Skeletal muscle cell (primary cell): ENCODE measurements at regions not wholly inside any gene's neighbourhood (a gene's known extent, or its start where the extent isn't known, plus 50 kb on each side); places are given as distances from the start of the nearest gene placed in this dataset.
A peak's percentile ranks its signal among the peaks of the same experiment; 100 is the strongest.

ENCODE experiments used
- DNase-seq: peaks from one replicate; pipeline ENCODE4 v3.0.0-alpha.2; 2010; ENCODE audit warnings: low read depth
- H3K4me3 ChIP-seq: 2 replicates; pipeline ENCODE4 v1.5.1; 2011; ENCODE audit warnings: low read depth, mild to moderate bottlenecking, control low read depth, low read length, moderate library complexity

DNA sequence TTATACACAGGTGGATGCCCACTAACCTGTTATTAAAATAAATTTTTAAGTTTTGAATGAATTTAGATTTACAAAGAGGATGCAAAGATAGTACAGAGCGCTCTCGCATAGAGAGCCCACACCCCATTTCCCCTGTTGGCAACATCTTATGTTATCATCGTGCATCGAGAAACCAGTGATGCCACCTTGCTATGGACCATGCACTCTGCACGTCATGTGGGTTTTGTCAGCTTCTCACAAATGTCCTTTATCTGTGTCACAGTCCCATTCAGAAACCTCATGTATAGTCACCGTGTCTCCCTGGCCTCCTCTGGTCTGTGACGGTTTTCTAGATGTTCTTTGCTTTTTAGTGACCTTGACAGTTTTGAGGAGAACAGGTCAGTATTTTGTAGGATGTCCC lies 60.0 kb downstream of the ING1 start:
- no peak for DNase-seq
- H3K4me3 ChIP-seq, result no peak overlapping the region

DNA sequence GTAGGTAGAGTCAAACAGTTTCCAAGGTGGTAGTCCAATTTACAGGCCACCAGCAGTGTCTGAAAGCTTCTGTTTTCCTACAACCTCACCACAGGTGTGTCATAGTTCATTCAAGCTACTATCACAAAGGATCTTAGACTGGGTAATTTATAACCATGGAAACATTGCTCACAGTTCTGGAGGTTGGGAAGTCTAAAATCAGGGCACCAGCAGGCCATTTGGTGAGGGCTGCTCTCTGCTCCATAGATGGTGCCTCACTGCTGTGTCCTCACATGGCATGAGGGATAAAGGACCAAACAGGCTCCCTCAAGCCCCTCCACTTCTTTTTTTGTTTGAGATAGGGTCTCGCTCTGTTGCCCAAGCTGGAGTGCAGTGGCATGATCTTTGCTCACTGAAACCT lies 60.6 kb downstream of the ING1 start:
- DNase-seq, result no peak

DNA sequence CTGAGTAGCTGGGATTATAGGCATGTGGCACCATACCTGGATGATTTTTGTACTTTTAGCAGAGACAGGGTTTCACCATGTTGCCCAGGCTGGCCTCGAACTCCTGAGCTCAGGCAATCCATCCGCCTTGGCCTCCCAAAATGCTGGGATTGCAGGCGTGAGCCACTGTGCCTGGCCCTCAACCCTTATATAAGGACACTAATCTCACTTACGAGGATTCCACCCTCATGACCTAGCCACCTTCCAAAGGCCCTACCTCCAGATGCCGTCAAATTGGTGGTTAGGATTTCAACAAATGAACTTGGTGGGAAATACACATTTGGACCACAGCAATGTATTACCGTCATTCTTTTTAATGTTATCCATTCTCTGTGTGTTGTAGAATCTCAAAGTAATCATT lies 61.0 kb downstream of the ING1 start:
- H3K4me3 ChIP-seq, result no peak overlapping the region
- DNase-seq, result no peak

More for the DNA sequence above, 60.6 kb downstream of the ING1 start:
- H3K4me3 ChIP-seq, result no peak overlapping the region

DNA sequence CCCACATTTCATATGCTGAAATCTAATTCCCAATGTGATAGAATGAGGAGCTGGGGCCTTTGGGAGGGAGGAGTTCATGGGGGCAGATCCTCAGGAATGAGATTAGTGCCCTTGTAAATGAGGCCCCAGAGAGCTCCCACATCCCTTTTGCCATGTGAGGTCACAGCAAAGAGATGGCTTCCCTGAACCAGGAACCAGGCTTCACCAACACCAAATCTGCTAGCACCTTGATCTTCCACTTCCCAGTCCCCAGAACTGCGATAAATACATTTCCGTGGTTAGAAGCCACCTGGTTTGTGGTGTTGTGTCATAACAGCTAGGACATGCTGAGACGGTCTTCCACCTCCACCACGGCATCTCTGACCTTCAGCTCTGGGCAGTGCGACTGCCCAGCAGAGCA lies 62.1 kb downstream of the ING1 start:
- no peak for DNase-seq
- H3K4me3 ChIP-seq, result no peak overlapping the region

DNA sequence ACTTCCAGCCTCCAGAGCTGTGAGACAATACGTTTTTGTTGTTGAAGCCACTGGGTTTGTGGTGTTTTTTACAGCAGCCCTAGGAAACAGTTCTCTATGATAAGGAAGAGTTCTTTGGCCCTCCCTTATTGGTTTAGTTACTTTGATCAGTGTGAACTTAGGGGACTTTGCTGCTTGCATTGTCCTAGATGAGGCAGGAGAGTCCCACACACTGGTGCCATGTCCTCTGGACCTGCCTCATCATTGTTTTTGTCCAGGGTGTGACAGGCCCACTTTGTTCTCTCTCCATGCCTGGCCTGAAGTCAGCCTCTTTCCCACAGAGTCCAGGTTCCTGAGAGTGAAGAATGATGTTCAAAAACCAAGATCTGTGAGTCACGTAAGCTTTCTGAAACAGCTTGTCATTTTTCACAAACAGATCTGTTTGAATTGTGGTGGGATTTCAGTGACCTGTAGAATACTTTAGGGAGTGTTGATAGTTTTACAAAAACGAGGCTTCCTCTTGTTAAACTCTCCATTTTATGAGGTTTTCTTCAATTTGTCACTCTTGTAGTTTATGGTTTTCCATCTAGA lies 63.8 kb downstream of the ING1 start:
- no peak for DNase-seq
- H3K4me3 ChIP-seq, result no peak overlapping the region

DNA sequence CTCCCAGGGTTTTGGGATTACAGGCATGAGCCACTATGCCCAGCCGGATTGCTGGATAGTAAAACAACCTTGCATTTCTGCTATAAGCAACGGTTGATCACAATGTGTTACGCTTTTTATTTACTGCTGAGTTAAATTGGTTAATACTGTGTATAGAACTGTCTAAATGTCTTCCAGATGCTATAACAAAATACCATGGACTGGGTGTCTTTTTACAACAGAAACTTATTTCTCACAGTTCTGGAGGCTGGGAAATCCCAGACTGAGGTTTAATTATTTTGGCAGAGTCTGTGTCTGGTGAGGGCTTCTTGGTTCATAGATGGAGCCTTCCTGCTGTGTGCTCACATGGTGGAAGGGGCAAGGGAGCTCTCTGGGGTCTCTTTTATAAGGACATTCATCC lies 65.5 kb downstream of the ING1 start:
- H3K4me3 ChIP-seq, result no peak overlapping the region
- DNase-seq, result no peak

DNA sequence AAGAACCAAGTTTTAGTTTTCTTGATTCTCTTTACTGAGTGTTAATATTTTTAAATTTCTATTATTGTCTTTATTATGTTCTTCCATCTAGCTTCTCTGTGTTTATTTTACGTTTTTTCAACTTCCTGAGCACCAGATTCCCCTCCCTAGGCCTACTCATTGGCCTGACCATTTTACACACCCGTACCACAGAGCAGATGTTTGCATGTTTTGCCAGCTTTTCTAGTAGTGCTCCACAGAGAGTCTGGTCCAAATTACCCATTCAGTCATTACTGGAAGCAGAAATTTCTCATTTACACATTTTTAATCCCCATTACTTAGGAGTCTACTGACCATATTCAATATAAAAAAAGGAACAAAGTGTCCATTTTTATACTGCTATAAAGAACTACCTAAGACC lies 66.9 kb downstream of the ING1 start:
- DNase-seq, result no peak
- no peak overlapping the region for H3K4me3 ChIP-seq

DNA sequence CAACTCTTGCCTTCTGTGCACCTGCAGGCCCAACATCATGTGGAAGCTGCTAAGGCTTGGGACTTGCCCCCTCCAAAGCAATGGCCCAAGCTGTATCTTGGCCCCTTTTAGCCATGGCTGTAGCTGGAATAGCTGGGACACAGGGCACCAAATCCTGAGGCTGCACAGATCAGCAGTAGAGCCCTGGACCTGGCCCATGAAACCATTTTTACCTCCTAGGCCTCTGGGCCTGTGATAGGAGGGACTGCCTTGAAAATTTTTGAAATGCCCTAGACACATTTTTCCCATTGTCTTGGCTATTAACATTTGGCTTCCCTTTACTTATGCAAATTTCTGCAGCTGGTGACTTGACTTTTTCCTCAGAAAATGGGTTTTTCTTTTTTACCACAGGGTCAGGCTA lies 68.7 kb downstream of the ING1 start:
- DNase-seq, result no peak
- no peak overlapping the region for H3K4me3 ChIP-seq

DNA sequence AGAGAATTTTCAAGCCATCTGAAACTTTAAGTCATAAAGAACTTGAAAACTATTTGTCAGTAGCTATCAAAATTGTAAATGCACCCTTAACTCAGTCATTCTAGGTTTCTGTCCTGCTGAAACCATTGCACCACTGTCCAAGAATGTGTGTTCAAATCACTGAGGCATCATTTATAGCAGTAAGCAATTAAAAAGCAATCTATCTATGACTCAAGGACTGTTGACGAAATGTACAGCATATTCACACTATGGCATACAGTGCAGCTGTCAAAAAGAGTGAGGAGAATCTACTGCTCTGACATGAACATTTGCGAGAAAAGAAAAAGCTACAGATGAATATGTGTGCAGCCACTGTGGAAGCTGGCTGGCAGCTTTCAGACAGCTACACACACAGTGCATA lies 71.2 kb downstream of the ING1 start:
- DNase-seq, result no peak
- H3K4me3 ChIP-seq, result no peak overlapping the region

DNA sequence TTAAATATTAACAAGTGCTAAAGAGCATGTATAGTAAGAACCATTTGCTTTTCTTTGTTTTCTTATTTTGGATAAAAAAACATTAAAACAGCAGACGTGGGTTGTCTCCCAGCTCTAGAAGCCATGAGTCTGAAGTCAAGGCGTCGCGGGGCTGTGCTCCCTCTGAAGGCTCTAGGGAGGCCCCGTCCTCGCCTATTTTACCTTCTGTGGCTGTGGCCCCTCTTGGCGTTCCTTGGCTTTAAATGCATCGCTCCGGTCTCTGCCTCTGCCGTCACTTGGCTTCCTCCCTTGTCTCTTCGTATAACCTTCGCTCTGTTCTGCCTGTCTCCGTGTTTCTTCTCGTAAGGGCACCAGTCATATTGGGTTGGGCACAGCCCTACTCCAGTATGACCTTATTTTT lies 75.3 kb downstream of the ING1 start:
- no peak overlapping the region for H3K4me3 ChIP-seq
- no peak for DNase-seq

DNA sequence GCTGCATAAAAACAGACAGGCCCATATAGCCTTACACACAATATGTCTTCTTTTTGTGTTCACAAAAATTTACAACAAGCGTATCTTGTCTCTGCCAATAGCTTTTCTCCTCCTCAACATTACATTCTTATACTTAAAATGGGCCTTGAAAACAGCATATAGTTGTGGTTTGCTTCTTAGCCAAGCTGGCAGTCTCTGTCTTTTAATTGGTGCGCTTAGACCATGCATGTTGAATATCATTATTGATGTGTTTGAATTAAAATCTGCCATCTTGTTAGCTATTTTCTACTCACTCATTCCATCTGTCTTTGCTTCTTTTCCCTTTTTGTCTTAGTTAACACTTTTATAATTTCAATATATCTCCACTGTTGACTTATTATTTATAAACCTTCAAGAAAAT lies 76.4 kb downstream of the ING1 start:
- no peak for DNase-seq
- H3K4me3 ChIP-seq, result no peak overlapping the region

DNA sequence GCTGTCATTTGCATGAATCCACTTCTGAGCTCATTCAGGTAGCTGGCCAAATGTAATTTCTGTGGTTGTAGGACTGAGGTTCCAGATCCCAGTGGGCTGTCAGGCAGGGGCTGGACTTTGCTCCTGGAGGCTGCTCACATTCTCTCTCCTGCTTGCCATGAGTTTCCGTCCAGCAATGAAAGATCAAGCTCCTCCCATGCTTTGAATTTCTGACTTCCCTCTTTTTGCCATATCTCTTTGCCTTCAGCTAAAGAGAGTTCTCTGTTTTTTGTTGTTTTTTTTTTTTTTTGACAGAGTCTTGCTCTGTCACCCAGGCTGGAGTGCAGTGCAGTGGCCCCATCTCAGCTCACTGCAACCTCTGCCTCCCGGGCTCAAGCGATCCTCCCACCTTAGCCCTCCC lies 76.9 kb downstream of the ING1 start:
- DNase-seq, result no peak
- H3K4me3 ChIP-seq, result no peak overlapping the region

DNA sequence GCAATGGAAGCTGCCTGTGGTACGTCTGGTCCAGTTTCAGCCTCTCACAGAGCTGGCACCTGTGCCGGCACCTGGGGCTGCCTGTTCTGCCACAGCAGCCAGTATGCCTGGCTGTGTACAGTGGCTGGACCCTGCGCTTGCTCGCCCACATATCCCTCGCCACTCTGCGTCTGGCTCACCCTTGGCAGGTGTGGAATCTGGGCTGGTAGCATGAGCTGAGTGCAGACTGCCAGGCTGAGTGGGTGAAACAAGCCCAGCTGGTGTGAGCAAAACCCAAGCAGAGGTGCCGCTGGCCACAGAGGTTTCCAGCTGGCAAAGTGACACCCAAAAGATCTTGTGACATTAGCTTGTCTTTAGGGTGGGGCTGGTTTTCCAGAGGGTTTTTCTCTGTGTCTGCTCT lies 80.7 kb downstream of the ING1 start:
- DNase-seq, result no peak

DNA sequence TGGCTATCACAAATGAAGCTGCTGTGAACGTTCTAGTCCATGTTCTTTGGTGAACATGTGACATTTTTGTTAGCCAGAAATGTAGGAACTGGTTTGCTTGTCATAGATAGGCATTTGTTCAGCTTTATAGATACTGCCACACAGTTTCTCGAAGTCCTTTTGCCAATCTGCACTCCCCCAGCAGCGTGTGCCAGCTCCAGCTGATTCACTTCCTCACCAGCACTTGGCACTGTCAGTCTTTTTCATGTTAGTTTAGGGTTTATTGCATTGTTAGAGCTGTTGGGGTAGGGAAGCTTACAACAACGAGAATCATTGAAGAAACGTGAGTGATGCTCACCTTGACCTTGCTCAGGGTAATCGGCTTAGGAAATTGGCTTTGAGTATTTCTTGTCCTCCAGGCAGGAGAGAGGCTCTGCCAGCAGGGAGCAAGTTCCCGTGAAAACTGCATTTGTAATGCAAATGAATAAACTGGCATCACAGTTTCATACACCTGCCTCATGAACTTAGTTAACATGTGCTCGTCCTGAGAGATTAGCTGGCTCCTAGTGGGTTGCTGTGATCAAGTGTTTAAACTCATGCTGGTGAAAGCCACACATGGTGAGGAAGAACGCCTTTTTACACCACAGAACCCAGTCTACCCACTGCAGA lies 83.9 kb downstream of the ING1 start:
- H3K4me3 ChIP-seq, result no peak overlapping the region
- DNase-seq, result no peak

More for the DNA sequence above, 80.7 kb downstream of the ING1 start:
- H3K4me3 ChIP-seq, result no peak overlapping the region

DNA sequence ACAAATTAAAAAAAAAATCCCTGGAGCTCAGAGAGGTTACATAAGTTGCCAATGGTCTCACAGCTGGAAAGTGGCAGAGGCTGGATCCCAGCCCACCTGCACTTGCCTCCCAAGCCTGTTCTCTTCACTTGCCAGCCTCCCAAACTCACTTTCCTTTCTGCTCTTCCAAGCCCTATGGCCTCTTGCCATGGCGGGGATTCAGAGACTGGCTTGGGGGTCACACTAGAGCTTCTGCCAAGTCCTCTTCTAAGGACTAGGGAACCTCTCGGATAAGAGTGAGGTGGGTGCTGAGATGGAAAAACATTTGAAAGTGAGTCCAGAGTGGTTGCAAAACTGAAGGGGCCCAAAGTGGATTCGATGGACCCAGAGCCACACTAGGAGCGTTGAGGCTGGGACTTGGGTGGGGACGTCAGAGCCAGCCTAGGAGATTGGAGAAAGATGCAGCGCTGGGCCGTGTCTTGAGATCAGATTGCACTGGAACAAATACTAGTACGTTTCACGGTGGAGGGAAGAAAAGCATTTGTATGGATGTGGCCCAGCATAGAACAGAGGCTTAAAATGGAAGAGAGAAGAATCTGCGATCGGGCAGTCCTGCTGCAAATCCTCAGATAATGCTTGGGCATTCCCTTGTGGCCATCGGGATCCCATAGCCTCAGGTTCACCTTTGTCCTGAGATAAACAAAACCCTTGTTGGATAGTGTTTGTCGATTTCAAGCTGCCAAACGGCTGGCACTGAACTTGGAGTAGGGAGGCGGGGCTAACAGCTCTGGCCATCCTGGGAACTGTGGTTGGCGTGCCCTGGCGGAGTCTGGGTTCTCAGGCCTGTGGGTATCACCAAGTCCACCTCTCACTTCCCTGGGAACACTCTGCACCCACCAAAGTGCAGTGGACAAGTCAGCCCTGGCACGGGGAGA lies 84.8 kb downstream of the ING1 start:
- no peak for DNase-seq
- H3K4me3 ChIP-seq, result no peak overlapping the region

DNA sequence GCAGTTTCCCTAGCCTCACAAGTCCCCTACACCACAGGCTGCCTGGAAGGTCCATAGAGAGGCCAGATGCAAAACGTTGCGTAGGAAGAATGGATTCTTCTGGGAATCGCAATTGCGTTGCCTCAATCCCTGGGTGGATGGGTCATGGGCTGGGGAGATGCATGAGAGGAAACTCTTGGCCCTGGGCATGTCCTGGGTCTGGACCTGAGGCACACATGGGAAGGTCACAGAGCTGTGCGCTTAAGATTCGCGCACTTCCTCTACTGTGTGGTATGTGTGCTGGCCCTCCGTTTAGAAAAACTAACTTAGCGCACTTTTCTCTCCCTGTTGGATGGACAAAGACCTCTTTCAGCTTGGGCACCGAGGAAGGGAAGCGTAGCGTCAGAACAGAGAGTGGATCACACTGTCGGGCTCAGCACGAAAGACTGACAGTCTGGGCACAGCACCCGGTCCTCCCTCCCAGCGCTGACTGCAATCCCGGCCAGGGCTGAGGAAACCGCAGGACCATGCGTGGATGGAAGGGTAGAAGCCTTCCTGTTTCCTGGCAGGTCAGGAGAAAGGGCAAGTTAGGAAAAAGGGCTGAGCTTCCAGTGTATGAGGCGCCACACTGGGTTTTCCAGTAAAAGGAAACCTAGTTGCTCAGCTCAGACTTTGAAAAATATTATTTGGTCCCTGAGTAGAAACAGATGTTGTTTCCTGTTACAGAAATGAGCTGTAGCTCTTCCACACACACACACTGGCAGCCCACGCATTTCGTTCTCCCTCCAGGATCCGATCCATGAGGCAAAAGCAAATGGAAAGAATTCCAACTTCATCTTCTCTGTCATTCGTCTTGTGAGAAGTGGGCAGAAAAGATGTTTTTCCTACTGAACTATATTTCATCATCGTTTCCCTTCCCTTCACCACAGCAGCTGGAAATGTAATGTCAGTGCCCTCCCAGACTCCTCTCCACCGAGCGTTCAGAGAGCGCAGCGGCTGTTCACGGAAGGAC lies 86.0 kb downstream of the ING1 start:
- peak overlapping the region; percentile 40 for H3K4me3 ChIP-seq

DNA sequence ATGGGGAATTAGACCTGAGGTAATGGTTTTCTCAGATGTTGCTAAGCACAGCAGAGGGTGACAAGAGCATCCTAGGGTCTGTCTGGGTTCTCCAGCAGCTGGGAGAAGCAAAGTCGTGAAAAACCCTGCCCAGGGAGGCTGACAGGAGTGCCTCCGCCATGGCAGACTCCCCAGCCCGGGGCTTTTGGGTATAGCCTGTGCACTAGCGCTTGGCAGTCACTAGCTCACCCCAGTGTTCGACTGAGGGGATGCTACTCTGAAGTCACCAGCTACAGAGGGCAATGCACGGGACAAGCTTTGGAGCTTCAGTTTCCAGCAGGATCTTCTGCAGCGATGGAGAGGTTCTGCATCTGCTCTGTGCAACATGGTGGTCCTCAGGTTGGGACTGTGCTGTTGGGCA lies 87.5 kb downstream of the ING1 start:
- DNase-seq, result no peak
- no peak overlapping the region for H3K4me3 ChIP-seq

More for the DNA sequence above, 86.0 kb downstream of the ING1 start:
- peak; percentile 80 for DNase-seq

DNA sequence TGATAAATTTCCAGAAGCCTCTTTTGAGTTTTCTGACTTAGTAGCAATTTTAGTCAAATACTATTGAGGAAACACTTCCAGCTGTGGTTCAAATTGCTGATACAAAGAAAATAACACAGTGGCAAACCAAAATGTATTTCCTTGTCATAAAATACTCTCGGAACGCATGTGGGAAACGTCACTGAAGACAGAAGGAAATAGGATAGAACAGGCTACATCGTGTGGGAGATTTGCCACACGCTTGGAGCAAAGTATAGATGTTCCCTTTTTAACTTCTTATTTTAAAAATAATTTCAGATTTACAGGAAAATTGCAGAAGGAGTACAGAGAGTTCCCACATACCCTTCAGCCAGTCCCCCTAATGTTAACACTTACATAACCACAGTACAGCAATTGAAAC lies 88.8 kb downstream of the ING1 start:
- no peak overlapping the region for H3K4me3 ChIP-seq
- no peak for DNase-seq

DNA sequence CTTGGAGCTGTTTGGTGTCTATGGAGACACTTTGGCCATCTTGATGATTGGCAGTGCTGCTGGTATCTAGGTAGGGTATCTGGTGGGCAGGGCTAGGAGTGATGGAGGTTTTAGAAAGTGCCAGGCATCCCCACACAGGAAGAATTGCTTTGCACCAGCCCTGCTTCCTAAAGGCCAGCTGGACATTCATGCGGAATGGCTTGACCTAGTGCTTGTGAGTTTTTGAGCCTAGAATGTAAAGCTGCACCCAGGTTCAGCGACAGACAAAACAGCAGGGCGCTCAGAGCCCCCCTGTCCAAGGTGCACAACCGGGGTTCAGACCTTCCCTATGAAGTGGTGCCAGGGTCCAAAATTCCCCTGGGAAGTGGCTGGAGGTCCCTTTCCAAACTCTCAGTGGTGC lies 93.1 kb downstream of the ING1 start:
- no peak for DNase-seq

DNA sequence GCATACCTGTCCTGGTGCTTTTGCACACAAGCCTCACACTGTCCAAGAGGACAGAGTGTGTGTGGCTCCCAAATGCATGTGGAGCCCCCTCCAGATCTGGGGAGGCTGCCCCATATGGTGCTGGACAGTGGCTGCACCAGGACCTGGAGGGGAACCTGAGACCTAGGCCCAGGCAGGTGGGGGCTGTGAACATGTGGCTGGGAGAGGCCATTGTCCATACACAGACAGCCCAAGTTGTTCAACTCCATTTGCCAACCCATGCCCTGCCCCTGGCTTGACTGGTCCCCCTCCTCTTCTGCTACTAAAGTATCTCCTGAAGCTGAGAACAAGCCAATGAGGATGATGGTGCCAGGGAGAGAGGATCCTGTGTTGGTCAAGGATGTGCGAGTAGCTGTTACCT lies 94.0 kb downstream of the ING1 start:
- H3K4me3 ChIP-seq, result no peak overlapping the region
- no peak for DNase-seq

More for the DNA sequence above, 93.1 kb downstream of the ING1 start:
- no peak overlapping the region for H3K4me3 ChIP-seq
